GM23338 (cell line): ENCODE measurements at regions not wholly inside any gene's neighbourhood (a gene's known extent, or its start where the extent isn't known, plus 50 kb on each side); places are given as distances from the start of the nearest gene placed in this dataset.

ENCODE experiments used
- ATAC-seq: fragments of 200-7000 bp; cut with Tn5 transposase; 3 replicates; pipeline ENCODE4 v1.9.1; 2020
- DNase-seq: peaks from one replicate; pipeline ENCODE4 v3.0.0-alpha.2; 2015; ENCODE audit warnings: low spot score
- H2AFZ ChIP-seq: fragments of 200-600 bp; sonication (generic); 2 replicates; pipeline ENCODE4 v1.8.0; 2016; ENCODE audit warnings: antibody characterized with exemption, mild to moderate bottlenecking, moderate library complexity
- H3F3A ChIP-seq: fragments of 200-600 bp; sonication (generic); replicated peaks from 2 replicates; pipeline ENCODE4 v1.8.0; 2017; ENCODE audit warnings: antibody characterized with exemption, mixed run types, low read depth
- H3K27ac ChIP-seq: fragments of 200-600 bp; sonication (generic); 2 replicates; pipeline ENCODE4 v1.6.1; 2016; ENCODE audit warnings: low read depth
- H3K27me3 ChIP-seq: fragments of 200-600 bp; sonication (generic); 2 replicates; pipeline ENCODE4 v1.8.0; 2016; ENCODE audit warnings: mild to moderate bottlenecking, mixed run types, moderate library complexity; ENCODE audit not compliant: insufficient read depth
- H3K36me3 ChIP-seq: fragments of 200-600 bp; sonication (generic); 2 replicates; pipeline ENCODE4 v1.8.0; 2016; ENCODE audit warnings: mild to moderate bottlenecking; ENCODE audit not compliant: insufficient read depth
- H3K4me1 ChIP-seq: fragments of 200-600 bp; sonication (generic); 2 replicates; pipeline ENCODE4 v1.8.0; 2016; ENCODE audit warnings: mild to moderate bottlenecking, moderate library complexity; ENCODE audit not compliant: insufficient read depth
- H3K4me2 ChIP-seq: fragments of 200-600 bp; sonication (generic); 2 replicates; pipeline ENCODE4 v1.7.1; 2017; ENCODE audit warnings: mixed run types
- H3K4me3 ChIP-seq: fragments of 200-600 bp; sonication (generic); 2 replicates; pipeline ENCODE4 v1.6.1; 2016; ENCODE audit warnings: mixed run types
- H3K79me2 ChIP-seq: fragments of 200-600 bp; sonication (generic); replicated peaks from 2 replicates; pipeline ENCODE4 v1.8.0; 2017; ENCODE audit warnings: mild to moderate bottlenecking; ENCODE audit not compliant: insufficient read depth
- H3K9me2 ChIP-seq: fragments of 200-600 bp; sonication (generic); 2 replicates; pipeline ENCODE4 v1.8.0; 2017; ENCODE audit not compliant: insufficient read depth
- H4K20me1 ChIP-seq: fragments of 200-600 bp; sonication (generic); replicated peaks from 2 replicates; pipeline ENCODE4 v1.8.0; 2017; ENCODE audit warnings: mild to moderate bottlenecking; ENCODE audit not compliant: insufficient read depth
- H3K27ac Mint-ChIP-seq: 2 replicates; pipeline ENCODE4 v1.8.0; 2020; ENCODE audit warnings: inconsistent platforms, mild to moderate bottlenecking, moderate library complexity, mixed read lengths
- H3K27me3 Mint-ChIP-seq: 3 replicates; pipeline ENCODE4 v1.8.0; 2022; ENCODE audit warnings: low read depth, mild to moderate bottlenecking, moderate library complexity, mixed read lengths, inconsistent platforms; ENCODE audit not compliant: insufficient read depth, poor library complexity
- H3K36me3 Mint-ChIP-seq: 3 replicates; pipeline ENCODE4 v1.8.0; 2021; ENCODE audit warnings: low read depth, mild to moderate bottlenecking, inconsistent platforms, moderate library complexity, mixed read lengths
- H3K4me1 Mint-ChIP-seq: 3 replicates; pipeline ENCODE4 v1.8.0; 2020; ENCODE audit warnings: mild to moderate bottlenecking, inconsistent platforms, mixed read lengths
- H3K4me3 Mint-ChIP-seq: 3 replicates; pipeline ENCODE4 v1.8.0; 2021; ENCODE audit warnings: moderate library complexity, mild to moderate bottlenecking, inconsistent platforms, mixed read lengths
- H3K9me3 Mint-ChIP-seq: 3 replicates; pipeline ENCODE4 v1.8.0; 2020; ENCODE audit warnings: moderate library complexity, mild to moderate bottlenecking, inconsistent platforms, mixed read lengths
- CREB1 ChIP-seq: fragments of 250-450 bp; sonication (Bioruptor Pico); IDR thresholded peaks from 2 replicates; pipeline ENCODE4 v1.5.0; 2020; ENCODE audit warnings: low read depth, mild to moderate bottlenecking, moderate library complexity
- CTCF ChIP-seq, 2 experiments: fragments of 200-600 bp in 1 of 2; sonication (generic) in 1 of 2; conservative IDR thresholded peaks; 2 replicates each; pipeline versions ENCODE4 v1.5.1 to v1.6.1; 2016 to 2017; ENCODE audit warnings: antibody characterized with exemption in 2 of 2, low read depth in 2 of 2, mild to moderate bottlenecking in 2 of 2, moderate library complexity in 1 of 2
- EZH2 ChIP-seq: fragments of 200-600 bp; sonication (generic); IDR thresholded peaks from one replicate; pipeline ENCODE4 v1.8.0; 2017; ENCODE audit warnings: antibody characterized with exemption, mild to moderate bottlenecking, low read depth; ENCODE audit not compliant: unreplicated experiment
- EZH2phosphoT487 ChIP-seq: fragments of 200-600 bp; sonication (generic); IDR thresholded peaks from one replicate; pipeline ENCODE4 v1.8.1; 2018; ENCODE audit warnings: antibody characterized with exemption; ENCODE audit not compliant: unreplicated experiment
- JUNB ChIP-seq: IDR thresholded peaks from one replicate; pipeline ENCODE4 v1.6.1; 2016; ENCODE audit warnings: antibody characterized with exemption; ENCODE audit not compliant: unreplicated experiment
- NANOG ChIP-seq: IDR thresholded peaks from 2 replicates; pipeline ENCODE4 v1.6.1; 2016; ENCODE audit warnings: antibody characterized with exemption, borderline replicate concordance
- POLR2AphosphoS5 ChIP-seq: IDR thresholded peaks from 2 replicates; pipeline ENCODE4 v1.6.1; 2016; ENCODE audit warnings: antibody characterized with exemption, low read depth
- REST ChIP-seq: IDR thresholded peaks from one replicate; pipeline ENCODE4 v1.6.1; 2018; ENCODE audit warnings: antibody characterized with exemption; ENCODE audit not compliant: unreplicated experiment
- STAT1 ChIP-seq: IDR thresholded peaks from one replicate; pipeline ENCODE4 v1.6.1; 2016; ENCODE audit warnings: antibody characterized with exemption; ENCODE audit not compliant: unreplicated experiment
- ZNF114 ChIP-seq: fragments of 250-450 bp; sonication (Bioruptor Pico); IDR thresholded peaks from 2 replicates; pipeline ENCODE4 v1.5.0; 2020; ENCODE audit warnings: mild to moderate bottlenecking, moderate library complexity
- ZNF331 ChIP-seq: fragments of 250-450 bp; sonication (Bioruptor Pico); IDR thresholded peaks from 2 replicates; pipeline ENCODE4 v1.5.0; 2020; ENCODE audit warnings: low read depth, mild to moderate bottlenecking, moderate library complexity
- ZNF462 ChIP-seq: fragments of 250-450 bp; sonication (Bioruptor Pico); IDR thresholded peaks from 2 replicates; pipeline ENCODE4 v1.5.0; 2020; ENCODE audit warnings: mild to moderate bottlenecking, moderate library complexity
- TF ChIP-seq, protein P1 (sequence below): IDR thresholded peaks from 2 replicates; pipeline ENCODE4 v1.6.1; 2016; ENCODE audit warnings: antibody characterized with exemption

DNA sequence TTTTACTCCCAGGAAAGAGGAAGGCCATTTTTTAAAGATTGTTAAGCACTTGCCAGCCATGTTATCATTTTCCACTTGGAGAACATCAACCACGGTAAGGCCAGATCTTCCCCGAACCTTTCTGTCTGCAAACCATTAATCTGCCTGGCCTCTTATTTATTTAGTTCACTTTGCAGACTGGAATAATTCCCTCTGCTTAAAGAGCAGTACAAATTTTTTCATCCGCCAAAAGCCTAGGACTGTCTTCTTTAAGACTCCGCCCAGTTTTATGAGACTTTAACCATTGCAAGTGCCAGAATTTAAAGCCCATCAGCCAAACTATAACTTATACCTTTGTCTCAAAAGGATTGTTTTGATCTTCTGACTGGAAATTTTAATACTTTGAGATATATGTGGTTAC is 426.3 kb downstream of the KCTD12 start:
- Histone ChIP-seq H4K20me1 (no peaks in the 10 kb centered on the region), H3K4me2 (no peak overlapping the region), H3K4me1 (no peaks in the 10 kb centered on the region), H3K27me3 (no peaks in the 10 kb centered on the region), H2AFZ (no peak overlapping the region), H3K9me2 (no peaks in the 10 kb centered on the region), H3K36me3 (no peaks in the 10 kb centered on the region), H3F3A (no peaks in the 10 kb centered on the region), H3K4me3 (no peak overlapping the region), H3K79me2 (no peaks in the 10 kb centered on the region), H3K27ac (no peak overlapping the region)
- Mint-ChIP-seq H3K36me3 (no peaks in the 10 kb centered on the region), H3K4me1 (no peaks in the 10 kb centered on the region; the same call in 2 of the 3 replicates), H3K9me3 (no peaks in the 10 kb centered on the region), H3K27ac (no peak overlapping the region), H3K4me3 (no peak overlapping the region), H3K27me3 (peaks cover 1% of the 10 kb centered on the region)
- DNase-seq (no peak), ATAC-seq (no peak)
- TF ChIP-seq, protein P1, sequence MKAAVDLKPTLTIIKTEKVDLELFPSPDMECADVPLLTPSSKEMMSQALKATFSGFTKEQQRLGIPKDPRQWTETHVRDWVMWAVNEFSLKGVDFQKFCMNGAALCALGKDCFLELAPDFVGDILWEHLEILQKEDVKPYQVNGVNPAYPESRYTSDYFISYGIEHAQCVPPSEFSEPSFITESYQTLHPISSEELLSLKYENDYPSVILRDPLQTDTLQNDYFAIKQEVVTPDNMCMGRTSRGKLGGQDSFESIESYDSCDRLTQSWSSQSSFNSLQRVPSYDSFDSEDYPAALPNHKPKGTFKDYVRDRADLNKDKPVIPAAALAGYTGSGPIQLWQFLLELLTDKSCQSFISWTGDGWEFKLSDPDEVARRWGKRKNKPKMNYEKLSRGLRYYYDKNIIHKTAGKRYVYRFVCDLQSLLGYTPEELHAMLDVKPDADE, result no peak
- TF ChIP-seq POLR2AphosphoS5 (no peak), CREB1 (no peak), NANOG (no peak), STAT1 (no peak), CTCF (conservative IDR thresholded peaks at IDR 0.05; ENCODE audit: low read depth in 2 of 2) (no peak), ZNF462 (no peak), ZNF331 (no peak), EZH2phosphoT487 (no peak), JUNB (no peak), REST (no peak), EZH2 (no peak), ZNF114 (CRISPR knock-in tag) (no peak)
